ENCODE measurements at regions not wholly inside any gene's neighbourhood (a gene's known extent, or its start where the extent isn't known, plus 50 kb on each side); places are given as distances from the start of the nearest gene placed in this dataset.

DNA sequence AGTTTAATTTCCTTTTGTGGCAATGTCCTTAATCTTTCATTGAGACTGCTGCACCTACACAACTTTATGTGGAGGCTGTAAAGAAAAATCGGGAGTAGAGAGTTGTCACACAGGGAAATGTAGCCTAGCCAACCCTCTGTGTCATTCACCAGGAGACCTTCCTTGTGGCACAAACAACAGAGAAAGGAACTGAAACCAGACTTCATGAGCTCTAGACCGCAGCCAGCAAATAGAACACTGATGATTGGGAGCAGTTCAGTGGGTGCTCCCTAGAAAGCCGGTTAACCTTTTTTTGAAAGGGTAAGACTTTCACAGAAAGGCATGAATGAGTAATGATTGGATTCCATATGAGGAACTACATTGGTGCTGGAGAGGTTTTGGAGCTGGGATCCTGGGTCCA lies 1752.4 kb upstream of the CELF4 start:
- no peak for TF ChIP-seq FOXM1 (IDR thresholded peaks at IDR 0.05; ENCODE audit: borderline replicate concordance)
- TF ChIP-seq SUZ12 (IDR thresholded peaks at IDR 0.05), result no peak
- TF ChIP-seq TARDBP (IDR thresholded peaks at IDR 0.05), result no peak
- TF ChIP-seq, protein P1, sequence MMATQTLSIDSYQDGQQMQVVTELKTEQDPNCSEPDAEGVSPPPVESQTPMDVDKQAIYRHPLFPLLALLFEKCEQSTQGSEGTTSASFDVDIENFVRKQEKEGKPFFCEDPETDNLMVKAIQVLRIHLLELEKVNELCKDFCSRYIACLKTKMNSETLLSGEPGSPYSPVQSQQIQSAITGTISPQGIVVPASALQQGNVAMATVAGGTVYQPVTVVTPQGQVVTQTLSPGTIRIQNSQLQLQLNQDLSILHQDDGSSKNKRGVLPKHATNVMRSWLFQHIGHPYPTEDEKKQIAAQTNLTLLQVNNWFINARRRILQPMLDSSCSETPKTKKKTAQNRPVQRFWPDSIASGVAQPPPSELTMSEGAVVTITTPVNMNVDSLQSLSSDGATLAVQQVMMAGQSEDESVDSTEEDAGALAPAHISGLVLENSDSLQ (IDR thresholded peaks at IDR 0.05), result no peak
- no peak for TF ChIP-seq SP1 (IDR thresholded peaks at IDR 0.05)
- TF ChIP-seq FOXK2 (IDR thresholded peaks at IDR 0.05), result no peak
- TF ChIP-seq HDGF (IDR thresholded peaks at IDR 0.05; ENCODE audit: borderline replicate concordance), result no peak
- TF ChIP-seq BHLHE40 (IDR thresholded peaks at IDR 0.05; ENCODE audit: borderline replicate concordance), result no peak
- no peak for TF ChIP-seq ARNT (IDR thresholded peaks at IDR 0.05)
- TF ChIP-seq FOXA1 (IDR thresholded peaks at IDR 0.05), result no peak
- no peak for TF ChIP-seq CTBP1 (IDR thresholded peaks at IDR 0.05; ENCODE audit: borderline replicate concordance)

All from HEK293T (cell line).